GM19240 (cell line): ENCODE measurements at regions not wholly inside any gene's neighbourhood (a gene's known extent, or its start where the extent isn't known, plus 50 kb on each side); places are given as distances from the start of the nearest gene placed in this dataset.

Experiments
- DNase-seq: peaks from one replicate; pipeline ENCODE4 v3.0.0; 2011; ENCODE audit warnings: low spot score; ENCODE audit not compliant: insufficient read length

- DNase-seq = no peak
Measured at GRCh38 chr22:26732284-26732683, 74.9 kb downstream of the MIAT start.

GRCh38 chr22:26734339-26735018, 77.1 kb downstream of the MIAT start:
- DNase-seq = no peak

GRCh38 chr22:26735019-26735409, 77.6 kb downstream of the MIAT start:
- DNase-seq = no peak

GRCh38 chr22:26737262-26737661, 79.9 kb downstream of the MIAT start:
- no peak for DNase-seq

GRCh38 chr22:26740253-26740652, 82.9 kb downstream of the MIAT start:
- DNase-seq = no peak

GRCh38 chr22:26743149-26743548, 85.8 kb downstream of the MIAT start:
- no peak for DNase-seq

- no peak for DNase-seq
Measured at GRCh38 chr22:26744892-26745808, 87.8 kb downstream of the MIAT start.

DNA sequence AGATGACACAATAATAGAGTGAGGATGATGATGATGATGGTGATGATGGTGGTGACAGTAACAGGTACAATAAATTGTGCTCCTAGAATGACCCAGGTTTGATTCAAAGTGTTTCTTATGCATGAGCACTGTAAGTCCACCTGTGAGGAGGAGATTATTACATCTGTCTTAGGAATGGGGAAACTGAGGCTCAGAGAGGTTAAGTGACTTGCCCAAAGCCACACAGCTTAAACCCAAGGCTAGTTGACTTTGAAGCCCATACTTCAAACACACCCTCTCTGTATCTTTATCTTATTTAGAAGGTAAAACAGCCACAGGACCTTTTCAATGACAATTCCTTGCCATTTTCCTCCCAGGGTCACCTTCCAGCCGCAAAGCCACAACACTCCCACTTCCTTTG, 88.9 kb downstream of the MIAT start:
- DNase-seq = no peak

- DNase-seq = no peak
Measured at GRCh38 chr22:26748845-26749244, 91.5 kb downstream of the MIAT start.

DNA sequence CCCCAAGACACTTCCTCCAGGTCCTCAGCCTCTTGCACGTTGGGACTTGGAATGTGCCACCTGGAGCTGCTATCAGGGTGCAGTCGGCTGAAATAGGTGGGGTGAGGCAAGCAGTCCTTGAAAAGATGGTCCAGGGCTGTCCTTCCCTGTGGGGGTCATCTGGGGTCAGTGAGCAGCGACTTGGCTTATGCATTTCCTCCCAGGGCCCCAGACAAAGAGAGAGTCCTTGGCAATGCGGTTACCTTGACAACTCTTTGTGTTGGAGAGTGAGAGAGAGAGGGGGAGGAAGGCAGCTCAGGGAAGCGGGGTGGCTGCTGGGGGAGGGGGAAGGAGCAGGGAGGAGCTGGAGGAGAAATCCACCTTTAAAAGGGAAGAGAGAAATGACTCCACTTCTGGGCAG, 93.8 kb downstream of the MIAT start:
- DNase-seq = no peak

DNA sequence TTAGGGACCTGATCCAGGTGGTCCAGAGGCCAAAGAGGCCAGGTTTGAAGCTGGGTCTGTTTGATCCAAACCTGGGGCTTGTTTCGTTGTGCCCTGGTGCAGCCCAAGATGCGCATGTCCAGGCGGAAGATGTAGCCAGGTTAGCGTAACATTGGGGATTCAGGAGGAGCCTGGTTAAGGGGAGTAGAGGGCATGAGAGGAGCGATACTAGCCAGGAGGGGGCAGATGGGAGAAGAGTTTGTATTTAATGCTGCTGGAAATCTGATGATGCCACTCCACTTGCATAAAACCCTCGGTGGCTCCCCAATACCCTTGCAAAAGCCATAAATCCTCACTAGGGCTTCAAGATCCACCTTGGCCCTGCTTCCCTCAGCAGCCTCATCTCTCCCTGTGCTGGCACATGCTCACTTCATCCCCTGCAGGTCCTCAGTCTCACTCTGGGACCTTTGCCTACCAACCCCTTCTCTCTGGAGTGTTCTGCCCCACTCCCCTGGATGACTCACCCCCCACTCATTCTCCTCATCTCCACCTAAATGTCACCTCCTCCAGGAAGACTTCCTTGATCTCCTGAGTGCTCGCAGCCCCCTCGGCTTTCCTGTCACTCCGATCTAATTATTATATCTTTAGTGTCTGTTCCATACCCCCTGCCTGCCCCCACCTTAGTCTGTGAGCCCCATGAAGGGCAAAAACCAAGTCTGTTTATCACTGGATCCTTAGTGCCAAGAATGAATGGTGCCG, 95.9 kb downstream of the MIAT start:
- no peak for DNase-seq

DNA sequence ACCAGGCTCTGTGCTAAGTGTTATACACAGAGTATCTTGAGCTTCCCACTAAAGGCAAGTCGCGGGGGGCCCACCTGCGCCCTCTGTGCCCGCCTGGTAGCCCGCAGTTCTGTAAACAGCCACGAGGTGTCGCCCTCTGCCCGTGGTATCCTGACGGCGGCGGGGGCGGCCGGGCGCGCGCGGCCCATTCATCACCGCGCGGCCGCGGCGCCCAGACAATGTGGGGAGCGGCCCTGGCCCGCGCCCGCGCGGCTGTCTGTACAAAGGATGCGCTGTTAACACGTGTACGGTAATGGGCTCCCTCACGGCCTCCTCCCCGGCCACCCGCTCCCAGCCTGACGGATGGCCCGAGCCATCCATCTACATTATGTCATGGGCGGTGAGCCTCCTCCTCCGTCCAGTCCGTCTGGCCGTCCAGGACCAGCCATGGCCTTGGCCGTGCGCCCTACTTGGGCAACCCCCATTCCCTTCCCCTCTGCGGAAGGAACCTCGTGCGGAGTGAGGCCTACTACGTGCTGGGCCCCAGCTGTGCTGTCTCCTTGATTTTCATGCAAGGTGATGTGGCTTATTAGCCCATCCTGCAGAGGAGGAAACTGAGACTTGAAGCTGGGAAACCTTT, 99.4 kb downstream of the MIAT start:
- DNase-seq = peak; percentile 28

DNA sequence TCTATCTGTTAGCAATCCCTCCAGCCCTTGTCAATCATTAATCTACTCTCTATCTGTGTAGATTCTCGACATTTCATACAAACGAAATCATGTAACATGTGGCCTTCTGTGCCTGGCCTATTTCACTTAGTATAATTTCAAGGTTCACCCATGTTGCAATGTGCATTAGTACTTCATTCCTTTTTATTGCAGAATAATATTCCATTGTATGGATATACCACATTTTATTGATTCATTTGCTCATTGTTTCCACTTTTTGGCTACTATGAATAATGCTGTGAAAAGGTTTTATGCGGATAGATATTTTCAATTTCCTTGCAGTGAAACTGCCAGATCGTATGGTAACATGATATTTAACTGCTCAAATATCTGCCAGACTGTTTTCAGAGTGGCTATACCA, 100.1 kb downstream of the MIAT start:
- no peak for DNase-seq

- DNase-seq = no peak
Measured at GRCh38 chr22:26762503-26763472, 105.4 kb downstream of the MIAT start.

- no peak for DNase-seq
Measured at GRCh38 chr22:26763633-26764361, 106.4 kb downstream of the MIAT start.

GRCh38 chr22:26766510-26767350, 109.3 kb downstream of the MIAT start:
- no peak for DNase-seq

DNA sequence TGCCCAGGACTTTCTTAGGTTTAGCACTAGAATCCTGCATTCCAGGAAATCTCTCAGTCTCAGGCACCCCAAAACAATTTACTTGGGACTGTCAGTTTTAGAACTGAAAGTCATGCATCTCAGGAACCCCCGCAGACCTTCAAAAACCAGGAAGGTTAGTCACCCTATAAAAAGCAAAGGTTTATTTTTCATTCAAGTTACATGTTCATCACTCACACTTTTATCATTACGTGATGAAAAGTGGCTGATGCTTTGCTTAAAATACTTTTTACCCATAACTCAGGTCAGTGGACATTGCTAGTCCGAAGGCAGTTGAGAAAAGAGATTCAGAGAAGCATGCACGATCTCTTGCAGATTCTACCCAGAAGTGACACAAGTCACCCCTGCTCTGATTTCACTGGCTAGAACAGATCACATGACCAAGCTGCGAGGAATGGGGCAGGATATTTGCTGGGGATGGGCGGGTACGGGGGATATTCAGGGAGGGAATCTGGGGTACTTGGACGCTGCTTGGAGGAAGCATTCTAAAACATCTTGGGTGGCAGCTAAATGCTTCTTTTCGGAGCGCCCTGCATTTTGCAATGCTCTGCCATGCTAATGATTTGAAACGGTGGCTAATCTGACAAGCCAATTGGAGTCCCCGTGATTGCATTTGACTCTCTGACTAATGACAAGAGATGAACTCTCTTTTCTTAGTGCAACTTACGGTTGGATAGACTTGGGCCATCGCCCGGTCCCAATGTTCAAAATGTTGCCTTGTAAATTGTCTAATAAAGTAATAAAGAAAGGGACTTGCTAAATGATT, 110.2 kb downstream of the MIAT start:
- DNase-seq = no peak

DNA sequence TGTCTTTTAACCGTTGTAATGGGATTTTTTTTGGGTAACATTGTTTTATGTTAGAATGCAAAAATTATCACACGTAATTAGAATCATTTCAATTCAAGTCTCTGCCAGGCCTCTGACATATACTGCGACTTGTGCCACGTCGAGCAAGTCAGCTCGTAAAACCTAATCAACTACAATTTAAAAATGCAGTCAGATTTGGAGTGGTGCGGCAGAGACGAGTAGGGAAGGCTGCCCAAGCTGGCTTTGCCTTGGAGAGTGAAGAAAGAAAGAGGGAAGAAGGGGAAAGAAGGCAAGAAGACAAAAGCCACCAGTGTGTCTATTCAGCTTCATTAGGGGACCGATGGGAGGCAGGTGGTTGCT, 110.7 kb downstream of the MIAT start:
- no peak for DNase-seq
